ENCODE measurements at regions not wholly inside any gene's neighbourhood (a gene's known extent, or its start where the extent isn't known, plus 50 kb on each side); places are given as distances from the start of the nearest gene placed in this dataset.
"Not testable (repeated sequence)": the region's sequence is repeated elsewhere in the genome, so short reads cannot be mapped to it uniquely, and the experiment has no call there.

DNA sequence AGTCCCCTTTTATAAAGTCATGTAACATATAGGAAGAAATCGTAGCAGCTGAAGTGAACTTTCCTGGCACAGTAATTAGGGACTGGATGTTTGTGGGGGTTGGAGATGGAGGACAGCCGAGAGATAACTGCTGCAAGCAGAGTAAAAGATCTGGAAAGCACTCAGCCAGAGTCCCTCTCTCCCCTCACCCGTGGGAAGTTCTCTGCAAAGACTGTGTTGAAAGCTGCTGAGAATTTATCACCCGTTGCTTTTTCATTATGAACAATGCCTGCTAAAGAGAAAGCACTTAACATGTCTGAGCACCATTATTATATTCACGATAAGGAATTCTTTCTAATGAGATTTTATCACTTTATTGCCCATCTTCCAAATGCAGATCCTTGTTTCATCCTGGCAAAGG, 248.8 kb downstream of the SHOX2 start:
- DNase-seq, result no peak
- Histone ChIP-seq H4K20me1 (ENCODE audit: insufficient read depth) (no peaks in the 10 kb centered on the region), H3K9me3 (ENCODE audit: low read depth) (no peaks in the 10 kb centered on the region), H3K79me2 (ENCODE audit: insufficient read depth) (no peaks in the 10 kb centered on the region), H3K9ac (no peak overlapping the region), H3F3A (ENCODE audit: insufficient read depth) (no peaks in the 10 kb centered on the region), H3K4me3 (no peak overlapping the region), H3K27ac (no peak overlapping the region), H3K36me3 (ENCODE audit: low read depth) (no peaks in the 10 kb centered on the region), H3K27me3 (replicated peaks; ENCODE audit: insufficient read depth) (no peaks in the 10 kb centered on the region), H2AFZ (no peak overlapping the region), H3K9me2 (ENCODE audit: insufficient read depth) (no peaks in the 10 kb centered on the region), H3K4me1 (ENCODE audit: insufficient read depth) (peaks cover 6% of the 10 kb centered on the region), H3K4me2 (ENCODE audit: unreplicated experiment) (no peak overlapping the region)
- in situ Hi-C loops (cut with MboI), result no loop called here
- TF ChIP-seq EZH2 (IDR thresholded peaks at IDR 0.05; ENCODE audit: insufficient read depth, poor library complexity, severe bottlenecking), result no peak
- TF ChIP-seq EZH2phosphoT487 (IDR thresholded peaks at IDR 0.05; ENCODE audit: insufficient read depth, low read depth), result no peak
- 52 to 60% methylated on average over 5 of the region's 5 CpGs for WGBS, 2 experiments (ENCODE audit: low coverage in 1 of 2, low lambda C conversion rate in 2 of 2, missing lambda C conversion rate in 2 of 2)

DNA sequence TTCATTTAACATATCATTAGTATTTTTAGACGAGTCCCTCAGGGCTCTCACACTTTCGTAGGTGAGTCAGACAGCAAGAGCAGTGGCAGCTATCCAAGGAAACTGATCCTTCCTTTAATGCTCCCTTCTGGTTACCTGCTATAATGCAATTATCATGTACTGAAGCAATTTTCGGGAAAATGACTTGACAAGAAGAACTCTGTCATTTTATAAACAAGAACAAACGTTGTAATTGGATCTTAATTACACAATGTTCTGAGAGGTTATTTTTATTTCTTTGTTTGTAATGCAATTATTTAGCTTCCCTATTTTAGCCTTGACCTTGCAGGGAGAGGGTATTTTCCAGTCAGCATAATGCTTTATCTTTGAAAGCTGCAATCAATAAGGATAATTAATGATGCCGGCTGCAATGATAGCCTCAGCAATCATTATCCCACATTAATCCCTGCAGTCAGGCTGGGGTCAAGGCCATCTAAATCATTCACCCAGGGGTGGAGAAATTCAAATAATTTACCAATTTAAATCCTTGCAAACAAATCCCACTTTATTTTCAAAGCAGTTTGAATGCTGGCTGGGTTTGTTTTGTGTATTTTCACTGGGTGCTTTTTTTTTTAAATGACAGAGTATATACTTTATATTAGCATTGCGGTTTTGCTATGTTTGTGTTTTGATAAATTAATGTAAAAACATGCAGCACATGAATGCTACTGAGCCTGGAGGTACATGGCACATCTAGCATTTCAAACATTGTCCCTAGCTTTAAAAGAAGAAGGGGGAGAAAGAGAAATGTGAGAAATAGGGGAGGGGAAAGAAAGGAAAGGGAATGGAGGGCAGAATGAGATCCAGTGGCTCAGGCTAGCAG, 249.9 kb downstream of the SHOX2 start:
- Histone ChIP-seq H3K9me2 (ENCODE audit: insufficient read depth) (no peaks in the 10 kb centered on the region), H3K4me2 (ENCODE audit: unreplicated experiment) (no peak overlapping the region), H2AFZ (no peak overlapping the region), H3K4me1 (ENCODE audit: insufficient read depth) (peaks cover 5% of the 10 kb centered on the region), H3K27ac (no peak overlapping the region), H3K9ac (no peak overlapping the region), H3K79me2 (ENCODE audit: insufficient read depth) (no peaks in the 10 kb centered on the region), H3F3A (ENCODE audit: insufficient read depth) (no peaks in the 10 kb centered on the region), H4K20me1 (ENCODE audit: insufficient read depth) (no peaks in the 10 kb centered on the region), H3K9me3 (ENCODE audit: low read depth) (no peaks in the 10 kb centered on the region), H3K27me3 (replicated peaks; ENCODE audit: insufficient read depth) (no peaks in the 10 kb centered on the region), H3K4me3 (no peak overlapping the region), H3K36me3 (ENCODE audit: low read depth) (no peaks in the 10 kb centered on the region)
- TF ChIP-seq EZH2 (IDR thresholded peaks at IDR 0.05; ENCODE audit: insufficient read depth, poor library complexity, severe bottlenecking) (no peak), EZH2phosphoT487 (IDR thresholded peaks at IDR 0.05; ENCODE audit: insufficient read depth, low read depth) (no peak)
- 68 to 75% methylated on average over 6 of the region's 6 CpGs for WGBS, 2 experiments (ENCODE audit: low coverage in 1 of 2, low lambda C conversion rate in 2 of 2, missing lambda C conversion rate in 2 of 2)
- peak; percentile 47 for DNase-seq
- in situ Hi-C loops (cut with MboI), result no loop called here

DNA sequence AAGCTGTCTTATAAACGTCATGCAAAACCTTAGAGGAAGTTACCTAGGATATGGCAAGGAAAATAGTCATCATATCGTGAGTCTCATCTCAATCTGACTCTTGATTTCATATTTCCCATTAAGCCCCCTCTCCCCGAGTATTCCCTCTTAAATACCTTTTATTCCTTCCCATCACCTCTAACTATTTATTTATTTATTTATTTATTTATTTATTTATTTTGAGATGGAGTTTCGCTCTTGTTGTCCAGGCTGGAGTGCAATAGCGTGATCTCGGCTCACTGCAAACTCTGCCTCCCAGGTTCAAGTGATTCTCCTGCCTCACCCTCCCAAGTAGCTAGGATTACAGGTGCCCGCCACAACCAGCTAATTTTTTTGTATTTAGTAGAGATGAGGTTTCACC, 260.4 kb downstream of the SHOX2 start:
- H3K79me2 ChIP-seq (ENCODE audit: insufficient read depth); H4K20me1 ChIP-seq (ENCODE audit: insufficient read depth); H3K9me3 ChIP-seq (ENCODE audit: low read depth); DNase-seq; H3F3A ChIP-seq (ENCODE audit: insufficient read depth); H3K36me3 ChIP-seq (ENCODE audit: low read depth); H3K27ac ChIP-seq; in situ Hi-C loops (cut with MboI); H3K4me2 ChIP-seq (ENCODE audit: unreplicated experiment); H3K4me3 ChIP-seq; H3K9ac ChIP-seq; H3K27me3 ChIP-seq (replicated peaks; ENCODE audit: insufficient read depth); H2AFZ ChIP-seq; H3K9me2 ChIP-seq (ENCODE audit: insufficient read depth): not testable (repeated sequence)
- WGBS, 2 experiments (ENCODE audit: low coverage in 1 of 2, low lambda C conversion rate in 2 of 2, missing lambda C conversion rate in 2 of 2), result 88 to 89% methylated on average over 7 of the region's 7 CpGs
- H3K4me1 ChIP-seq (ENCODE audit: insufficient read depth), result peaks cover 12% of the 10 kb centered on the region

DNA sequence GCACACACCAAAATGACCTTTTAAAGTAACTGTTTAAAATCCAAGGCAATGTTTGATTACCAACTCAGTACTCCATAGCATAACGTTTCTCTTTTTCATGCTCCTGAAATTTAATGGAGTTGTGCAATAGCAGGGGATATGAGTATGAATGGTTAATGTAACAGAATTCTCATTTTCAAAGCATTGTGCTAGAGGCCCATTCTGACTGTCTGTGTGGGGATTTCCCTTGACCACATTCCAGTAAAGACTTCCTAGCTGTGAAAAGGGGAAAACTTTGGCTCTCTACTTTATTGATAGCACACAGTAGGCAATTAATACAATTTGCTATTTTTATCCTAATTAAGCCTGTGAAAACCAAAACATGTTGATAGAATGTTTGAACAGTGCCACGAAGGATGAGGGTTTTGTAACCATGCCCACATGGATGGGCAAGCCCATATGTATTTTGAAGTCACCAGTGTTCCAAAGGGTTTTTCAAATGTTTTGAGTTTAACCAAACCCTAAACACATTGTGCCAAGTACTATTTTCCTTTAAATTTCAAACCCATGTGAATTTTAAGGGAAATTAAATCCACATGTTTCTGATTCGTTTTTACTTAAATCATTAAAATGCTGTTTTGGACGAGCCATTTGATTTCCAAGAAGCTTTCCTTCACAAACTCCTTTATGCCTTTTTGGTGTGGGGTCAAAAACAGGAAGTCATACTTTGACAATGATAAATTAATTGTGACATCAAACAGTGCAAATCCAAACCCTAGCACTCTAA, 261.2 kb downstream of the SHOX2 start:
- peak; percentile 36 for DNase-seq

More for the DNA sequence above, 261.2 kb downstream of the SHOX2 start:
- TF ChIP-seq EZH2 (IDR thresholded peaks at IDR 0.05; ENCODE audit: insufficient read depth, poor library complexity, severe bottlenecking) (no peak), EZH2phosphoT487 (IDR thresholded peaks at IDR 0.05; ENCODE audit: insufficient read depth, low read depth) (no peak)
- Histone ChIP-seq H3K79me2 (ENCODE audit: insufficient read depth) (no peaks in the 10 kb centered on the region), H4K20me1 (ENCODE audit: insufficient read depth) (no peaks in the 10 kb centered on the region), H3K9me2 (ENCODE audit: insufficient read depth) (no peaks in the 10 kb centered on the region), H3K4me3 (no peak overlapping the region), H3K9ac (no peak overlapping the region), H3K4me1 (ENCODE audit: insufficient read depth) (peaks cover 12% of the 10 kb centered on the region), H3K27me3 (replicated peaks; ENCODE audit: insufficient read depth) (no peaks in the 10 kb centered on the region), H3K27ac (no peak overlapping the region), H3K9me3 (ENCODE audit: low read depth) (no peaks in the 10 kb centered on the region), H3K4me2 (ENCODE audit: unreplicated experiment) (no peak overlapping the region), H3F3A (ENCODE audit: insufficient read depth) (no peaks in the 10 kb centered on the region), H2AFZ (0 out of 2 replicates have a peak overlapping the region, but pooled peaks have one; percentile 4), H3K36me3 (ENCODE audit: low read depth) (no peaks in the 10 kb centered on the region)
- in situ Hi-C loops (cut with MboI), result no loop called here
- WGBS, 2 experiments (ENCODE audit: low coverage in 1 of 2, low lambda C conversion rate in 2 of 2, missing lambda C conversion rate in 2 of 2), result 8 to 20% methylated on average over 4 of the region's 4 CpGs
